ENCODE measurements at regions not wholly inside any gene's neighbourhood (a gene's known extent, or its start where the extent isn't known, plus 50 kb on each side); places are given as distances from the start of the nearest gene placed in this dataset.

DNA sequence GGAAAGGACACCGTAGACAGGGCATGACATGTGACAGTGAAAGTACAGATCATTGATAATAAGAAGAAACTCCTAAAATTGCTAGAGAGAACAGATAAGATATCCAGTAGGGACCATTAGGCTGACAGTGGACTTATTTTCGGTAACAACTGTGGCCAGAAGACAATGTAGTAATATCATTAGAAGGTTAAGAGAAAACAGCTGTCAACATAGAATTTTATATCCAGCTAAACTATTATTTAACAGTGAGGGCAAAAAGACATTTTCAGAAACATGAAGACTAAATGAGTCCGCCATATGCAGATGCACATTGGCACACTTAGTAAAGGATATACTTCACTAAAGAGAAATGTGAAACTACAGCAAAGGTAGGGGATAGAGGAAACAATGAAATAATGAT is 95.4 kb upstream of the GUCA2B start:
- TF ChIP-seq CTCF (IDR thresholded peaks at IDR 0.05; ENCODE audit: control insufficient read depth, insufficient read depth, low read depth, low read length, missing control alignments) = no peak
- H3K4me3 ChIP-seq (ENCODE audit: control insufficient read depth, low read depth, low read length) = no peak overlapping the region
- DNase-seq (ENCODE audit: low read depth) = no peak

- no peak for TF ChIP-seq CTCF (IDR thresholded peaks at IDR 0.05; ENCODE audit: control insufficient read depth, insufficient read depth, low read depth, low read length, missing control alignments)
- DNase-seq (ENCODE audit: low read depth) = no peak
- no peak overlapping the region for H3K4me3 ChIP-seq (ENCODE audit: control insufficient read depth, low read depth, low read length)
Measured at GRCh38 chr1:42056460-42056859, 96.8 kb upstream of the GUCA2B start.

GRCh38 chr1:42055061-42055460 is 98.1 kb upstream of the GUCA2B start:
- TF ChIP-seq CTCF (IDR thresholded peaks at IDR 0.05; ENCODE audit: control insufficient read depth, insufficient read depth, low read depth, low read length, missing control alignments) = no peak
- DNase-seq (ENCODE audit: low read depth) = no peak
- no peak overlapping the region for H3K4me3 ChIP-seq (ENCODE audit: control insufficient read depth, low read depth, low read length)

DNA sequence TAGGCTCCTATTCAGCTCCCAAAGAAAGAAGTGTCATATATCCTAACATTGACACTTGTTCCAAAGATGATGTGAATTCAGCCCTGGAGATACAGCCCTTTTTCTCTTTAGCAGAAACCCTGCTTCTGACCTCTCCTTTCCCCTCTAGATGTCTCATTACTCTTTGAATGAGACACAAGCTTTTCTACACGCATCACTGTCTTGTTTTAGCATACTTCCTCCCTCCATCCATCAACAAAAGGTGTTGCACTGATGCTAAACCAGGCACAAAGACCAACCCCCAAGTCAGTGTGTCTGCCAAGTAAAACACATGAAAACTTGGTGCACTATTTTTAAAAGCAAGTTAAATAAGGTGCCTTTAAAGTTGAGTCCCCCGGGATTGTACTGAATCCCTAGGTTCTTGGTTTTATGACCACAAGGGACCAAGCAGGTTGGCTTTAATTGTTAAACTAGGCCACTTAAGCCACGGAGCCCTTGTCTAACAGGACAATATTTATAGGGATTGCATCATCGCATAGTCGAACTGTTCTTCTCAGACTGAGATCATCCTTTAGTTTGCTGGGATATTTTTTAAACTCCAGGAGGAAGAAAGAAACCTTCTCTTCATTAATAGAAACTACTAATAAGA is 101.0 kb upstream of the GUCA2B start:
- no peak for DNase-seq (ENCODE audit: low read depth)
- no peak overlapping the region for H3K4me3 ChIP-seq (ENCODE audit: control insufficient read depth, low read depth, low read length)
- no peak for TF ChIP-seq CTCF (IDR thresholded peaks at IDR 0.05; ENCODE audit: control insufficient read depth, insufficient read depth, low read depth, low read length, missing control alignments)

- TF ChIP-seq CTCF (IDR thresholded peaks at IDR 0.05; ENCODE audit: control insufficient read depth, insufficient read depth, low read depth, low read length, missing control alignments) = no peak
- no peak overlapping the region for H3K4me3 ChIP-seq (ENCODE audit: control insufficient read depth, low read depth, low read length)
- DNase-seq (ENCODE audit: low read depth) = no peak
Measured at GRCh38 chr1:42047508-42047880, 105.7 kb upstream of the GUCA2B start.

DNA sequence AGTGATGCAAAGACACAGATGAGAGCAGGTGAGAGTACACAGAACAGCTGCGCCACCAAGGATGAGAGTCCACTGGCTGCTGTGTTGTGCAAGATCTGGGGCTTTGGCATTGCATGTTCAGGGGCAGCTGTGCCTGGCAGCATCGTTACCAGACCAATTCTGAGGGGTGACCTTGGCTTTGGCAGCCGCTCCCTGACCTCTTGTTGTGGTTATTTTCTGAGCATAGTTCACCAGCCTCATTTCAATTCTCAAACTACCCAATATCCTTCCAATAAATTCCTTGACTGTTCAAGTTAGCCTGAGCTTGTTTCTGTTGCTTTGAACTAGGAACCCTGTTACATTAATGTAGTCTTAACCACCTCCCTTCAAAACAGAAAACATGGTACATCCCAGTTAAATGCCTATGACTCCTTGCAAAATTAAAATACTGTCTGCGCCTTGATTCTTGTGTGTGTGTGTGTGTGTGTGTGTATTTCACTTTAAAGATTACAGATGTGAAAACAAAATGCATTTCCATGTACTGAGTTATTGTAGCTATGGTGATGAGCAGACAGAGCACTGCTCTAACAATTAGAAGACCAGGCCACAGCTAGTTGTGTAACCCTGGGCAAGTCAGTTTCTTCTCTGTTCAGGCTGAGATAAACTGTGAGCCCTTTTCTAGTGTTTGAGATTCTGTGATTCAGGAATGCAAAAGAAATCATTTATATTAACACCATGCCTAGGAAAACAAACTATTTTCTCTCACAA is 106.3 kb upstream of the GUCA2B start:
- no peak overlapping the region for H3K4me3 ChIP-seq (ENCODE audit: control insufficient read depth, low read depth, low read length)
- TF ChIP-seq CTCF (IDR thresholded peaks at IDR 0.05; ENCODE audit: control insufficient read depth, insufficient read depth, low read depth, low read length, missing control alignments) = no peak
- no peak for DNase-seq (ENCODE audit: low read depth)
